CD4-positive, CD25-positive, alpha-beta regulatory T cell (primary cell): ENCODE measurements at regions not wholly inside any gene's neighbourhood (a gene's known extent, or its start where the extent isn't known, plus 50 kb on each side); places are given as distances from the start of the nearest gene placed in this dataset.

Experiments
- ATAC-seq, 2 donors: fragments of 150-1000 bp; cut with Tn5 transposase; one replicate each; pipeline ENCODE4 v1.10.0; 2021; ENCODE audit warnings: low read depth in 2 of 2, moderate number of reproducible peaks in 2 of 2, moderate library complexity in 1 of 2
- DNase-seq, 3 donors: peaks; one replicate each; pipeline versions ENCODE4 v3.0.0 to v3.0.0-alpha.2; 2012 to 2022; ENCODE audit warnings: mixed read lengths in 1 of 3
- H3K27ac ChIP-seq: one replicate; pipeline ENCODE4 v1.7.0; 2013; ENCODE audit warnings: mild to moderate bottlenecking, low read length; ENCODE audit not compliant: insufficient read depth, poor library complexity, severe bottlenecking
- H3K27me3 ChIP-seq: one replicate; pipeline ENCODE4 v1.7.0; 2013; ENCODE audit warnings: low read length; ENCODE audit not compliant: control insufficient read depth, insufficient read depth
- H3K36me3 ChIP-seq: one replicate; pipeline ENCODE4 v1.7.0; 2013; ENCODE audit warnings: mild to moderate bottlenecking, low read length, moderate library complexity; ENCODE audit not compliant: control insufficient read depth, insufficient read depth
- H3K4me1 ChIP-seq: 2 replicates; pipeline ENCODE4 v1.7.0; 2013; ENCODE audit warnings: mild to moderate bottlenecking, low read length; ENCODE audit not compliant: insufficient read depth, control insufficient read depth, poor library complexity, severe bottlenecking
- H3K4me3 ChIP-seq: one replicate; pipeline ENCODE4 v1.7.0; 2013; ENCODE audit warnings: low read depth, mild to moderate bottlenecking, low read length, moderate library complexity
- H3K9me3 ChIP-seq, 2 experiments: 1 replicate in 1 of 2; 2 replicates in 1 of 2; pipeline ENCODE4 v1.7.0; 2013; ENCODE audit warnings: low read length in 2 of 2, mild to moderate bottlenecking in 1 of 2, moderate library complexity in 1 of 2; ENCODE audit not compliant: control insufficient read depth in 2 of 2
- H3K27ac Mint-ChIP-seq, 3 donors: one replicate each; pipeline ENCODE4 v1.8.0; 2020 to 2022; ENCODE audit warnings: mild to moderate bottlenecking in 3 of 3, mixed read lengths in 3 of 3, moderate library complexity in 2 of 3
- H3K27me3 Mint-ChIP-seq: one replicate; pipeline ENCODE4 v1.8.0; 2022; ENCODE audit warnings: mild to moderate bottlenecking, mixed read lengths
- H3K36me3 Mint-ChIP-seq: one replicate; pipeline ENCODE4 v1.8.0; 2020; ENCODE audit warnings: mixed read lengths
- H3K4me1 Mint-ChIP-seq, 4 donors: one replicate each; pipeline ENCODE4 v1.8.0; 2020 to 2022; ENCODE audit warnings: mixed read lengths in 4 of 4, mild to moderate bottlenecking in 1 of 4
- H3K4me3 Mint-ChIP-seq, 4 donors: one replicate each; pipeline ENCODE4 v1.8.0; 2020 to 2022; ENCODE audit warnings: mild to moderate bottlenecking in 4 of 4, mixed read lengths in 4 of 4, moderate library complexity in 3 of 4
- H3K9me3 Mint-ChIP-seq, 7 donors: one replicate each; pipeline ENCODE4 v1.8.0; 2020 to 2022; ENCODE audit warnings: mixed read lengths in 7 of 7, mild to moderate bottlenecking in 3 of 7, moderate library complexity in 2 of 7

GRCh38 chr10:59099481-59099880 lies 77.0 kb upstream of the PHYHIPL start:
- Mint-ChIP-seq H3K36me3 (no peaks in the 10 kb centered on the region), H3K4me1 (no peaks in the 10 kb centered on the region), H3K27me3 (no peaks in the 10 kb centered on the region), H3K27ac (no peak overlapping the region), H3K4me3 (no peak overlapping the region), H3K9me3 (peaks cover 0 to 8% (median 0%) of the 10 kb centered on the region in 7 donors)
- H3K4me3 ChIP-seq, result no peak overlapping the region
- no peak for ATAC-seq
- no peak for DNase-seq
- no peaks in the 10 kb centered on the region for H3K9me3 ChIP-seq
- no peaks in the 10 kb centered on the region for H3K27me3 ChIP-seq
- no peaks in the 10 kb centered on the region for H3K4me1 ChIP-seq
- H3K27ac ChIP-seq, result no peak overlapping the region
- H3K36me3 ChIP-seq, result no peaks in the 10 kb centered on the region

GRCh38 chr10:59102394-59102793 lies 74.0 kb upstream of the PHYHIPL start:
- Histone ChIP-seq H3K4me3 (no peak overlapping the region), H3K9me3 (no peaks in the 10 kb centered on the region), H3K27me3 (no peaks in the 10 kb centered on the region), H3K36me3 (no peaks in the 10 kb centered on the region), H3K27ac (no peak overlapping the region), H3K4me1 (no peaks in the 10 kb centered on the region)
- no peaks in the 10 kb centered on the region for H3K27me3 Mint-ChIP-seq
- H3K4me1 Mint-ChIP-seq, result no peaks in the 10 kb centered on the region
- peaks cover 0 to 5% (median 0%) of the 10 kb centered on the region in 7 donors for H3K9me3 Mint-ChIP-seq
- H3K4me3 Mint-ChIP-seq, result no peak overlapping the region
- DNase-seq, result no peak
- H3K36me3 Mint-ChIP-seq, result no peaks in the 10 kb centered on the region
- no peak overlapping the region for H3K27ac Mint-ChIP-seq
- no peak for ATAC-seq

GRCh38 chr10:59104186-59104585 lies 72.3 kb upstream of the PHYHIPL start:
- no peak overlapping the region for H3K27ac ChIP-seq
- Mint-ChIP-seq H3K4me3 (no peak overlapping the region), H3K27ac (no peak overlapping the region), H3K27me3 (no peaks in the 10 kb centered on the region), H3K9me3 (peaks cover 0 to 5% (median 0%) of the 10 kb centered on the region in 7 donors), H3K36me3 (no peaks in the 10 kb centered on the region), H3K4me1 (no peaks in the 10 kb centered on the region)
- ATAC-seq (no peak), DNase-seq (no peak)
- no peaks in the 10 kb centered on the region for H3K4me1 ChIP-seq
- H3K9me3 ChIP-seq, result no peaks in the 10 kb centered on the region
- no peaks in the 10 kb centered on the region for H3K36me3 ChIP-seq
- H3K27me3 ChIP-seq, result no peaks in the 10 kb centered on the region
- H3K4me3 ChIP-seq, result no peak overlapping the region

GRCh38 chr10:59106441-59106840 lies 70.0 kb upstream of the PHYHIPL start:
- Mint-ChIP-seq H3K36me3 (no peaks in the 10 kb centered on the region), H3K4me1 (no peaks in the 10 kb centered on the region), H3K4me3 (no peak overlapping the region), H3K27ac (no peak overlapping the region), H3K9me3 (peaks cover 0 to 2% (median 0%) of the 10 kb centered on the region in 7 donors), H3K27me3 (no peaks in the 10 kb centered on the region)
- H3K27me3 ChIP-seq, result no peaks in the 10 kb centered on the region
- no peaks in the 10 kb centered on the region for H3K4me1 ChIP-seq
- no peaks in the 10 kb centered on the region for H3K9me3 ChIP-seq
- no peak overlapping the region for H3K4me3 ChIP-seq
- ATAC-seq (peak in 1 of 2 donors; percentile 24), DNase-seq (no peak)
- no peak overlapping the region for H3K27ac ChIP-seq
- H3K36me3 ChIP-seq, result no peaks in the 10 kb centered on the region

- H3K27ac Mint-ChIP-seq, result no peak overlapping the region
- H3K4me1 Mint-ChIP-seq, result no peaks in the 10 kb centered on the region
- DNase-seq (no peak), ATAC-seq (no peak)
- Histone ChIP-seq H3K4me3 (no peak overlapping the region), H3K9me3 (no peaks in the 10 kb centered on the region), H3K36me3 (no peaks in the 10 kb centered on the region), H3K27me3 (no peaks in the 10 kb centered on the region), H3K4me1 (no peaks in the 10 kb centered on the region), H3K27ac (no peak overlapping the region)
- no peak overlapping the region for H3K4me3 Mint-ChIP-seq
- H3K36me3 Mint-ChIP-seq, result no peaks in the 10 kb centered on the region
- no peaks in the 10 kb centered on the region for H3K27me3 Mint-ChIP-seq
- peaks cover 0 to 4% (median 2%) of the 10 kb centered on the region in 7 donors for H3K9me3 Mint-ChIP-seq
Measured at GRCh38 chr10:59107147-59107546, 69.3 kb upstream of the PHYHIPL start.

- no peak overlapping the region for H3K4me3 ChIP-seq
- no peak overlapping the region for H3K27ac ChIP-seq
- Mint-ChIP-seq H3K9me3 (peaks cover 0 to 4% (median 0%) of the 10 kb centered on the region in 7 donors), H3K27me3 (no peaks in the 10 kb centered on the region), H3K4me3 (no peak overlapping the region), H3K27ac (no peak overlapping the region), H3K4me1 (no peaks in the 10 kb centered on the region), H3K36me3 (no peaks in the 10 kb centered on the region)
- H3K27me3 ChIP-seq, result no peaks in the 10 kb centered on the region
- no peaks in the 10 kb centered on the region for H3K4me1 ChIP-seq
- H3K9me3 ChIP-seq, result no peaks in the 10 kb centered on the region
- DNase-seq, result no peak
- no peaks in the 10 kb centered on the region for H3K36me3 ChIP-seq
- no peak for ATAC-seq
Measured at GRCh38 chr10:59108296-59108870, 68.1 kb upstream of the PHYHIPL start.

GRCh38 chr10:59108886-59109288 lies 67.6 kb upstream of the PHYHIPL start:
- Histone ChIP-seq H3K27me3 (no peaks in the 10 kb centered on the region), H3K27ac (no peak overlapping the region), H3K4me3 (no peak overlapping the region), H3K9me3 (no peaks in the 10 kb centered on the region), H3K36me3 (no peaks in the 10 kb centered on the region), H3K4me1 (no peaks in the 10 kb centered on the region)
- Mint-ChIP-seq H3K9me3 (peaks cover 0 to 4% (median 0%) of the 10 kb centered on the region in 7 donors), H3K36me3 (no peaks in the 10 kb centered on the region), H3K4me1 (no peaks in the 10 kb centered on the region), H3K4me3 (no peak overlapping the region), H3K27me3 (no peaks in the 10 kb centered on the region), H3K27ac (no peak overlapping the region)
- ATAC-seq (no peak), DNase-seq (no peak)

GRCh38 chr10:59109826-59110225 lies 66.6 kb upstream of the PHYHIPL start:
- H3K4me1 ChIP-seq, result no peaks in the 10 kb centered on the region
- Mint-ChIP-seq H3K9me3 (peaks cover 0 to 4% (median 0%) of the 10 kb centered on the region in 7 donors), H3K36me3 (no peaks in the 10 kb centered on the region), H3K27me3 (no peaks in the 10 kb centered on the region), H3K4me1 (no peaks in the 10 kb centered on the region), H3K27ac (no peak overlapping the region), H3K4me3 (no peak overlapping the region)
- H3K9me3 ChIP-seq, result no peaks in the 10 kb centered on the region
- H3K27me3 ChIP-seq, result no peaks in the 10 kb centered on the region
- no peak overlapping the region for H3K4me3 ChIP-seq
- no peak overlapping the region for H3K27ac ChIP-seq
- H3K36me3 ChIP-seq, result no peaks in the 10 kb centered on the region
- no peak for DNase-seq
- ATAC-seq, result no peak
